B cell (primary cell): ENCODE measurements at regions not wholly inside any gene's neighbourhood (a gene's known extent, or its start where the extent isn't known, plus 50 kb on each side); places are given as distances from the start of the nearest gene placed in this dataset.

Experiments
- ATAC-seq: fragments of 200-7000 bp; cut with Tn5 transposase; one replicate; pipeline ENCODE4 v1.10.0; 2021; ENCODE audit warnings: low read depth, mild to moderate bottlenecking, moderate number of reproducible peaks, moderate library complexity
- CTCF ChIA-PET: fragments of 350-600 bp; sonication (Branson Sonifier 250); formaldehyde crosslinking; loops from one replicate; lab custom pipeline; 2021; ENCODE audit warnings: antibody characterized with exemption, inconsistent platforms; lab: Charles Lee
- POLR2A ChIA-PET: fragments of 350-600 bp; sonication (Branson Sonifier 250); formaldehyde crosslinking; loops from one replicate; lab custom pipeline; 2021; ENCODE audit warnings: antibody characterized with exemption; lab: Charles Lee
- DNase-seq: peaks from one replicate; pipeline ENCODE4 v3.0.0; 2013
- H2AFZ ChIP-seq: 2 replicates; pipeline ENCODE4 v1.6.1; 2012; ENCODE audit warnings: mild to moderate bottlenecking, low read depth, low read length; ENCODE audit not compliant: insufficient read depth, poor library complexity, severe bottlenecking
- H3K27ac ChIP-seq, 2 donors: 1 replicate in 1 of 2; 2 replicates in 1 of 2; pipeline ENCODE4 v1.5.1; 2012 to 2013; ENCODE audit warnings: low read length in 2 of 2, mild to moderate bottlenecking in 2 of 2, moderate library complexity in 1 of 2
- H3K27me3 ChIP-seq, 4 experiments: fragments of 200-600 bp in 1 of 4; sonication (generic) in 1 of 4; replicated peaks in 1 of 4; 1 replicate in 2 of 4; 2 replicates in 2 of 4; pipeline versions ENCODE4 v1.6.1 to v1.7.0; 2013 to 2016; ENCODE audit warnings: low read length in 3 of 4, mild to moderate bottlenecking in 2 of 4, mixed read lengths in 1 of 4, moderate library complexity in 1 of 4; ENCODE audit not compliant: insufficient read depth in 4 of 4, control insufficient read depth in 3 of 4; ENCODE audit errors: control extremely low read depth in 1 of 4
- H3K36me3 ChIP-seq, 2 experiments: replicated peaks in 1 of 2; 1 replicate in 1 of 2; 2 replicates in 1 of 2; pipeline versions ENCODE4 v1.6.1 to v1.7.1; 2013; ENCODE audit warnings: low read length in 1 of 2; ENCODE audit not compliant: insufficient read depth in 2 of 2, control insufficient read depth in 1 of 2; ENCODE audit errors: control extremely low read depth in 1 of 2, extremely low read depth in 1 of 2
- H3K4me1 ChIP-seq, 2 donors: fragments of 200-600 bp in 1 of 2; sonication (generic) in 1 of 2; 1 replicate in 1 of 2; 2 replicates in 1 of 2; pipeline versions ENCODE4 v1.5.1 to v1.6.1; 2013 to 2017; ENCODE audit warnings: low read length in 2 of 2; ENCODE audit not compliant: control insufficient read depth in 2 of 2, insufficient read depth in 2 of 2
- H3K4me2 ChIP-seq: replicated peaks from 2 replicates; pipeline ENCODE3; 2012; ENCODE audit warnings: mild to moderate bottlenecking, low read depth, low read length; ENCODE audit not compliant: poor library complexity, severe bottlenecking
- H3K4me3 ChIP-seq, 5 experiments: fragments of 200-600 bp in 1 of 5; sonication (generic) in 1 of 5; 1 replicate in 3 of 5; 2 replicates in 2 of 5; pipeline versions ENCODE4 v1.5.1 to v1.7.0; 2011 to 2016; ENCODE audit warnings: low read length in 4 of 5, mild to moderate bottlenecking in 4 of 5, low read depth in 2 of 5, control low read depth in 1 of 5, moderate library complexity in 1 of 5; ENCODE audit not compliant: insufficient read depth in 1 of 5; ENCODE audit errors: control extremely low read depth in 1 of 5, extremely low read depth in 1 of 5
- H3K79me2 ChIP-seq: fragments of 200-600 bp; sonication (generic); one replicate; pipeline ENCODE4 v1.6.0; 2016; ENCODE audit warnings: low read length; ENCODE audit not compliant: control insufficient read depth, insufficient read depth
- H3K9ac ChIP-seq: fragments of 200-600 bp; sonication (generic); 2 replicates; pipeline ENCODE4 v1.6.1; 2017; ENCODE audit warnings: mild to moderate bottlenecking, low read length, moderate library complexity
- H3K9me3 ChIP-seq, 3 donors: one replicate each; pipeline versions ENCODE4 v1.6.1 to v1.7.1; 2013; ENCODE audit warnings: low read length in 2 of 3; ENCODE audit not compliant: control insufficient read depth in 2 of 3, insufficient read depth in 1 of 3; ENCODE audit errors: control extremely low read depth in 1 of 3
- H4K20me1 ChIP-seq: 2 replicates; pipeline ENCODE4 v1.6.0; 2012; ENCODE audit warnings: mild to moderate bottlenecking, low read length; ENCODE audit not compliant: insufficient read depth, control insufficient read depth, poor library complexity, severe bottlenecking
- H3K27ac Mint-ChIP-seq: one replicate; pipeline ENCODE4 v1.8.0; 2021; ENCODE audit warnings: mixed read lengths
- H3K27me3 Mint-ChIP-seq: one replicate; pipeline ENCODE4 v1.8.0; 2021; ENCODE audit warnings: mixed read lengths
- H3K4me1 Mint-ChIP-seq: one replicate; pipeline ENCODE4 v1.8.0; 2021; ENCODE audit warnings: mixed read lengths
- H3K4me3 Mint-ChIP-seq: one replicate; pipeline ENCODE4 v1.8.0; 2021; ENCODE audit warnings: mixed read lengths
- H3K9me3 Mint-ChIP-seq: one replicate; pipeline ENCODE4 v1.8.0; 2022; ENCODE audit warnings: mixed read lengths; ENCODE audit not compliant: insufficient read depth
- EZH2 ChIP-seq: IDR thresholded peaks from 2 replicates; pipeline ENCODE4 v1.6.1; 2012; ENCODE audit warnings: borderline replicate concordance, low read depth, mild to moderate bottlenecking, moderate library complexity, low read length; ENCODE audit not compliant: insufficient read depth, poor library complexity, severe bottlenecking
- WGBS: methylation state at CpG from one replicate; pipeline ENCODE4 v1.1.5; 2013; ENCODE audit warnings: missing lambda C conversion rate; ENCODE audit not compliant: insufficient coverage; 5-methylcytosine and 5-hydroxymethylcytosine counted together
- intact Hi-C: fragments of 100-400 bp; cut with micrococcal nuclease; formaldehyde crosslinking; loops from one replicate; pipeline ENCODE4 v1.10.0; 2022
- TF ChIP-seq, protein P1 (sequence below): fragments of 200-600 bp; IDR thresholded peaks from one replicate; pipeline ENCODE4 v1.8.0; 2022; ENCODE audit warnings: antibody characterized with exemption, mild to moderate bottlenecking

DNA sequence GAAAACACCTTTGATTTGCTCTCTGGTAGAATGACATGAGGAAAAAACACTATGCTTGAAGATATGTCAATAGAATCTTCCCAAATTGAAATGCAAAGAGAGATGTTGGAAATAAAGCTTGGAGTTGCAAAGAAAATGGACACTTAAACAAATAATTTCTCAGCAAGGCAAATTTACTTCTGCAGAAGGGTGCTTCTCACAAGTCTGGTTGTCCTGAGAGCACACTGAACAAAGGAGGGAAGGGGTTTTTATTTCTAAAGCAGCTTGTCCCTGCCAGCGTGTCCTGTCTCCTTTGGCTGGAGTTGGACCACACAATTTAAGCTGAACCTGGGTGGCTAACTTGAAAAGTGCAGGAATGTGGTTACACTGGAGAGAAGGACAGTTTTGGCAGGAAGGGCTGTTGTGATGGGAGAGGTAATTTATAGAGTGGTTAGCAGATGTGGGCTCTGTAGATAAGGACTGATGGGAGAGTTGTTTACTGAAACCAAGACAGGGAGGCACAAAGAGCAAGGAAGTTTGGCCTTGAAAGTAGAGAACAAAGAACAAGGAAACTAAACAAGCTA, 454.6 kb upstream of the EYS start:
- Histone ChIP-seq H3K9ac (no peak overlapping the region), H3K9me3 (peaks cover 0 to 15% (median 8%) of the 10 kb centered on the region in 3 donors), H4K20me1 (no peaks in the 10 kb centered on the region), H3K4me3 (no peak overlapping the region), H3K27ac (no peak overlapping the region), H2AFZ (no peak overlapping the region), H3K36me3 (no peaks in the 10 kb centered on the region), H3K4me1 (no peaks in the 10 kb centered on the region), H3K79me2 (no peaks in the 10 kb centered on the region), H3K27me3 (no peaks in the 10 kb centered on the region), H3K4me2 (no peak overlapping the region)
- no peak overlapping the region for H3K27ac Mint-ChIP-seq
- intact Hi-C loops = no loop called here
- TF ChIP-seq, protein P1, sequence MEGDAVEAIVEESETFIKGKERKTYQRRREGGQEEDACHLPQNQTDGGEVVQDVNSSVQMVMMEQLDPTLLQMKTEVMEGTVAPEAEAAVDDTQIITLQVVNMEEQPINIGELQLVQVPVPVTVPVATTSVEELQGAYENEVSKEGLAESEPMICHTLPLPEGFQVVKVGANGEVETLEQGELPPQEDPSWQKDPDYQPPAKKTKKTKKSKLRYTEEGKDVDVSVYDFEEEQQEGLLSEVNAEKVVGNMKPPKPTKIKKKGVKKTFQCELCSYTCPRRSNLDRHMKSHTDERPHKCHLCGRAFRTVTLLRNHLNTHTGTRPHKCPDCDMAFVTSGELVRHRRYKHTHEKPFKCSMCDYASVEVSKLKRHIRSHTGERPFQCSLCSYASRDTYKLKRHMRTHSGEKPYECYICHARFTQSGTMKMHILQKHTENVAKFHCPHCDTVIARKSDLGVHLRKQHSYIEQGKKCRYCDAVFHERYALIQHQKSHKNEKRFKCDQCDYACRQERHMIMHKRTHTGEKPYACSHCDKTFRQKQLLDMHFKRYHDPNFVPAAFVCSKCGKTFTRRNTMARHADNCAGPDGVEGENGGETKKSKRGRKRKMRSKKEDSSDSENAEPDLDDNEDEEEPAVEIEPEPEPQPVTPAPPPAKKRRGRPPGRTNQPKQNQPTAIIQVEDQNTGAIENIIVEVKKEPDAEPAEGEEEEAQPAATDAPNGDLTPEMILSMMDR = no peak
- TF ChIP-seq EZH2 = no peak
- peaks cover 32% of the 10 kb centered on the region for H3K9me3 Mint-ChIP-seq
- ChIA-PET CTCF (no interaction called here), POLR2A (no interaction called here)
- H3K4me3 Mint-ChIP-seq = no peak overlapping the region
- no peaks in the 10 kb centered on the region for H3K4me1 Mint-ChIP-seq
- WGBS = 55% methylated on average over 1 of the region's 1 CpG
- H3K27me3 Mint-ChIP-seq = no peaks in the 10 kb centered on the region
- DNase-seq = no peak
- no peak for ATAC-seq

DNA sequence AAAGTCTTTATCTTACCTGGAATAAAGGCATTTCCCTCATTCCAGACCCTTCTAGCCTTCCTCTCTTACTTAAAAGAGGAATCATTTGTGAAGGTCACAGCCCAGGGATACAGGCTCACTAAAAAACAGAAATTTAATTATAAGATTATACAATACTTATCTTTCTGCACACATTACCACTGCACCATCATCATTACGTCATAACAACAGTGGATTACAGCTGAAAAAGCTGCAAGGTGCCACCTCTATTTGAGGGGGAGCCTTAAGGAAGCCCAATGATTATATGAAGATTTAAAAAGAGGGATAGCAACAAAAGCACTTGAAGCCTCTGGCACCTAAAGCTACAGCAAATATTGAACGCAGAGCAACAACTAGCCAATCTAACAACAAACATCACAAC, 452.9 kb upstream of the EYS start:
- H3K27me3 Mint-ChIP-seq = no peaks in the 10 kb centered on the region
- no peaks in the 10 kb centered on the region for H3K79me2 ChIP-seq
- H3K4me3 Mint-ChIP-seq = no peak overlapping the region
- ATAC-seq (no peak), DNase-seq (no peak)
- no peak overlapping the region for H3K4me2 ChIP-seq
- TF ChIP-seq, protein P1 = no peak
- no peak for TF ChIP-seq EZH2
- H3K27ac ChIP-seq = no peak overlapping the region
- H2AFZ ChIP-seq = no peak overlapping the region
- no peaks in the 10 kb centered on the region for H3K4me1 Mint-ChIP-seq
- H3K27me3 ChIP-seq = no peaks in the 10 kb centered on the region
- H3K36me3 ChIP-seq = no peaks in the 10 kb centered on the region
- ChIA-PET POLR2A (no interaction called here), CTCF (no interaction called here)
- H3K4me1 ChIP-seq = no peaks in the 10 kb centered on the region
- no peak overlapping the region for H3K9ac ChIP-seq
- H3K27ac Mint-ChIP-seq = no peak overlapping the region
- peaks cover 35% of the 10 kb centered on the region for H3K9me3 Mint-ChIP-seq
- peaks cover 0 to 8% (median 8%) of the 10 kb centered on the region in 3 donors for H3K9me3 ChIP-seq
- intact Hi-C loops = no loop called here
- no peak overlapping the region for H3K4me3 ChIP-seq
- no peaks in the 10 kb centered on the region for H4K20me1 ChIP-seq
- no CpG with 5 or more reads among the region's 2 CpGs for WGBS
